KBM-7 (cell line): ENCODE measurements at regions not wholly inside any gene's neighbourhood (a gene's known extent, or its start where the extent isn't known, plus 50 kb on each side); places are given as distances from the start of the nearest gene placed in this dataset.

Experiments
- DNase-seq: peaks from one replicate; pipeline ENCODE4 v3.0.0-alpha.2; 2015
- in situ Hi-C: fragments of 300-500 bp; cut with MboI; formaldehyde crosslinking; loops from 2 replicates; pipeline ENCODE4 v1.14.3; 2020; ENCODE audit warnings: low sequenced_read_pairs, low pct_unique_long_range_greater_than_20kb, mixed read lengths

- in situ Hi-C loops, result no loop called here
- no peak for DNase-seq
These were observed 79.7 kb upstream of the FOXP4 start for GRCh38 chr6:41466437-41466990.

GRCh38 chr6:41467061-41467460 is 79.1 kb upstream of the FOXP4 start:
- DNase-seq, result no peak
- in situ Hi-C loops, result no loop called here

GRCh38 chr6:41467627-41468404 is 78.4 kb upstream of the FOXP4 start:
- in situ Hi-C loops, result no loop called here

GRCh38 chr6:41469156-41470028 is 76.8 kb upstream of the FOXP4 start:
- in situ Hi-C loops, result no loop called here
- DNase-seq, result no peak

More at GRCh38 chr6:41467627-41468404, 78.4 kb upstream of the FOXP4 start:
- DNase-seq, result no peak

- no peak for DNase-seq
- in situ Hi-C loops, result no loop called here
These were observed 76.2 kb upstream of the FOXP4 start for GRCh38 chr6:41470029-41470330.

GRCh38 chr6:41470331-41471063 is 75.7 kb upstream of the FOXP4 start:
- DNase-seq, result no peak
- in situ Hi-C loops, result no loop called here

GRCh38 chr6:41471064-41471895 is 74.9 kb upstream of the FOXP4 start:
- DNase-seq, result no peak
- in situ Hi-C loops, result no loop called here

GRCh38 chr6:41474213-41474933 is 71.8 kb upstream of the FOXP4 start:
- no peak for DNase-seq
- in situ Hi-C loops, result no loop called here

- in situ Hi-C loops, result no loop called here
These were observed 71.0 kb upstream of the FOXP4 start for GRCh38 chr6:41475164-41475563.

GRCh38 chr6:41475737-41476357 is 70.3 kb upstream of the FOXP4 start:
- DNase-seq, result no peak
- in situ Hi-C loops, result no loop called here

More at GRCh38 chr6:41475164-41475563, 71.0 kb upstream of the FOXP4 start:
- no peak for DNase-seq

GRCh38 chr6:41476401-41476800 is 69.8 kb upstream of the FOXP4 start:
- no peak for DNase-seq
- in situ Hi-C loops, result no loop called here

- in situ Hi-C loops, result no loop called here
- DNase-seq, result no peak
These were observed 68.6 kb upstream of the FOXP4 start for GRCh38 chr6:41477572-41477971.

GRCh38 chr6:41483943-41484342 is 62.2 kb upstream of the FOXP4 start:
- no peak for DNase-seq
- in situ Hi-C loops, result no loop called here

GRCh38 chr6:41487860-41488432 is 58.2 kb upstream of the FOXP4 start:
- in situ Hi-C loops, result no loop called here
- no peak for DNase-seq

- in situ Hi-C loops, result no loop called here
- DNase-seq, result no peak
These were observed 57.6 kb upstream of the FOXP4 start for GRCh38 chr6:41488433-41489119.

GRCh38 chr6:41489120-41489851 is 56.9 kb upstream of the FOXP4 start:
- in situ Hi-C loops, result no loop called here
- DNase-seq, result no peak
